Small intestine (tissue), 7 donors: ENCODE measurements at regions not wholly inside any gene's neighbourhood (a gene's known extent, or its start where the extent isn't known, plus 50 kb on each side); places are given as distances from the start of the nearest gene placed in this dataset.

Source experiments
- DNase-seq, 2 donors: peaks; one replicate each; pipeline versions ENCODE4 v3.0.0 to v3.0.0-alpha.2; 2013
- FAIRE-seq: peaks from 2 replicates; lab custom pipeline; 2012; peaks lifted over from hg19 to GRCh38; lab: Jason Lieb, UNC
- H3K27ac ChIP-seq, 3 donors: one replicate each; pipeline ENCODE4 v1.5.1; 2013; ENCODE audit warnings: low read length in 2 of 3, mild to moderate bottlenecking in 2 of 3, control low read depth in 1 of 3, inconsistent platforms in 1 of 3, low read depth in 1 of 3, moderate library complexity in 1 of 3
- H3K27me3 ChIP-seq, 3 donors: one replicate each; pipeline ENCODE4 v1.6.1; 2013; ENCODE audit warnings: low read length in 3 of 3, inconsistent platforms in 1 of 3; ENCODE audit not compliant: control insufficient read depth in 3 of 3, insufficient read depth in 3 of 3
- H3K36me3 ChIP-seq, 3 donors: one replicate each; pipeline ENCODE4 v1.6.1; 2013; ENCODE audit warnings: low read length in 3 of 3, inconsistent platforms in 1 of 3, low read depth in 1 of 3, mild to moderate bottlenecking in 1 of 3, moderate library complexity in 1 of 3; ENCODE audit not compliant: control insufficient read depth in 3 of 3, insufficient read depth in 2 of 3
- H3K4me1 ChIP-seq, 3 donors: one replicate each; pipeline ENCODE4 v1.6.1; 2013; ENCODE audit warnings: low read length in 2 of 3, inconsistent platforms in 1 of 3, low read depth in 1 of 3, mild to moderate bottlenecking in 1 of 3, moderate library complexity in 1 of 3; ENCODE audit not compliant: control insufficient read depth in 3 of 3, insufficient read depth in 2 of 3
- H3K4me3 ChIP-seq, 3 donors: one replicate each; pipeline ENCODE4 v1.5.1; 2013; ENCODE audit warnings: low read length in 3 of 3, control low read depth in 1 of 3, inconsistent platforms in 1 of 3, low read depth in 1 of 3, mild to moderate bottlenecking in 1 of 3, moderate library complexity in 1 of 3
- H3K9me3 ChIP-seq, 2 donors: one replicate each; pipeline ENCODE4 v1.6.1; 2013; ENCODE audit warnings: low read depth in 1 of 2, low read length in 1 of 2; ENCODE audit not compliant: control insufficient read depth in 2 of 2, insufficient read depth in 1 of 2
- WGBS, 3 donors: extraction: QIAGEN DNeasy Blood & Tissue Kit; methylation state at CpG; one replicate each; pipeline ENCODE4 v1.1.7; 2013; 5-methylcytosine and 5-hydroxymethylcytosine counted together
- donor health status: healthy with polysubstance abuse.
- donor health status: control.
- donor health status: control.
- donor health status: Bipolar disorder and iron deficiency.
- donor health status: healthy.

DNA sequence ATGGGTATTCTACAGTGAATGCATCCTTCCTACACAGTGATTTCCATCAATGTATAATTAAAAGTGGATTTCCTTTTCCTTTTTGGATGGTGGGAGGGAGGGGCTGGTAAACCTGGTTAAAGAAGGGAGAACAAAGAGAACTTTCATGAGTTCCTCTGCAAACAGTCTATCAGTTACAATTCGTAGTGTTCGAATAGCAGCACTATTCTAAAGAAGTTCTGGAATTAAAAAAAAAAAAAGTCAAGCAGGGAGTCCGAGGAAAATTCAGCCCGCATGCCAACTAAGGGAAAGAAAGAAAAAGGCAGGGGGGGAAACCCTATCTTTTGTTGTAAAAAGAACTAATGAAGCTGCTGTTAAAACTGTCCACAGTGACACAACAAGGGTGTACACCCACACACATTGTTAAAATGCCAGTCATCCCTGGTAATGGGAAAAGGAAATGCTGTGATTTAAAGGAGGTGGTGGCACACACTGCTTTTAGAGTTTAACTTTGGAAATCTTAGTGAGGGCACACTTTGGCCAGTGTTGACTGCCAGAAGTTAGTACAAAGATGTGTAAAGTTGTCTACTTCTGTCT lies 521.2 kb downstream of the ZIC1 start:
- Histone ChIP-seq H3K27ac (no peak overlapping the region), H3K4me1 (no peaks in the 10 kb centered on the region), H3K9me3 (no peaks in the 10 kb centered on the region), H3K4me3 (no peak overlapping the region), H3K36me3 (no peaks in the 10 kb centered on the region), H3K27me3 (no peaks in the 10 kb centered on the region)
- DNase-seq (no peak), FAIRE-seq (no peak)
- 43 to 53% (median 49%) methylated on average over 4 of the region's 4 CpGs for WGBS, 3 donors

DNA sequence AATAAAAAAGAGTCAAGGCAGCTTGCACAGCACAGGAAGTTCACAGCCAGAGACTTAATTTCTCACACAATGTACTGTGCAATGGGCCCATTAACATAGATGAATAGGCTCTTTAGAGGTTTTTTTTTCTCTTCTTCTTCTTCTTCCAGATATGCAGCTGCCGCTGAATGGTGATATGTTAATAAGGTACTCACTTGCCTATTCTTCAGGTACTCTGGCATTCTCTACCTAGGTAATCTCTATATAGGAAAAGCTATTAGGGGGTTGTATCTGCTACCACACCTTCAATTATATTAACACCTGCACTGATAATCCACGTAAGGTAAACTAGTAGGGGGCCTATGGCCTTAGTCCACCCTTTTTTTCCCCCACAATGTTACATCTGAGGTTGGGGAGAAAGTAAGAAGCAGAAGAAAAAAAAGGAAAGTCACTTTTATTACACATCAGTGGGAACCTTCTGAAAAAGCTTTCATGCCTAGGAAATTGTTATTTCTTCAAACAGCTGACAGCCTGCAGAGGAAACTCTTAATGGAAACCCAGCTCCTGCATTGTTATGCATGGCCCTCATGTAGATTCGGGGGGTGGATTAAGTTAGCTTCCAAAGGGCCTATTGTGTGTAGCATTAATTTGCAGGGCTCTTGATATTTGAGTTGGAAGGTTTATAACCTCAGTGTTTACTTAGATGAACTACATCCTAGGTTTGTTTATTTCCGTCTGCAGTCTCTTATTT lies 525.5 kb downstream of the ZIC1 start:
- no peaks in the 10 kb centered on the region for H3K36me3 ChIP-seq
- FAIRE-seq (no peak), DNase-seq (no peak)
- WGBS, 3 donors = 33 to 47% (median 41%) methylated on average over 4 of the region's 4 CpGs
- no peaks in the 10 kb centered on the region for H3K9me3 ChIP-seq
- no peak overlapping the region for H3K27ac ChIP-seq
- no peaks in the 10 kb centered on the region for H3K27me3 ChIP-seq
- no peak overlapping the region for H3K4me3 ChIP-seq
- H3K4me1 ChIP-seq = no peaks in the 10 kb centered on the region

DNA sequence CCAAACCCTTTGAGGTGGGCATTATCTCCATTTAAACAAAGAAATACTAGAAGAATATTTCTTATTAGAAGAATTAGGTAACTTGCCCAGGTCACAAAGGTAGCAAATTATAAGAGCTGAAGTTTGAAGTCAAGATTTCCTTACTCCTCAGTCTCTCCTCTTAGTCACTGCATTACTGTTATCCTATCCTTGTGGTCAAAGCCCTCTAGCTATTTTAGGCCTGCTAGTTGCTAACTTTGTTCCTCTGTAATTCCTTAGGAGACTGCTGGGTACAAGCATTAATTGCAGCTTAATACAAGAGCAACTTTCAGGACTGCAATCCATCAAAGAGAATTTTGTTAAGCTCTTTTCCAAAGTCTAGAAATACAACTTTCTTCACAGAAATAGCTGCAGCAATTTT lies 528.2 kb downstream of the ZIC1 start:
- H3K27me3 ChIP-seq = no peaks in the 10 kb centered on the region
- no peak overlapping the region for H3K4me3 ChIP-seq
- DNase-seq (no peak), FAIRE-seq (no peak)
- no peaks in the 10 kb centered on the region for H3K4me1 ChIP-seq
- no peaks in the 10 kb centered on the region for H3K36me3 ChIP-seq
- H3K9me3 ChIP-seq = no peaks in the 10 kb centered on the region
- no peak overlapping the region for H3K27ac ChIP-seq

DNA sequence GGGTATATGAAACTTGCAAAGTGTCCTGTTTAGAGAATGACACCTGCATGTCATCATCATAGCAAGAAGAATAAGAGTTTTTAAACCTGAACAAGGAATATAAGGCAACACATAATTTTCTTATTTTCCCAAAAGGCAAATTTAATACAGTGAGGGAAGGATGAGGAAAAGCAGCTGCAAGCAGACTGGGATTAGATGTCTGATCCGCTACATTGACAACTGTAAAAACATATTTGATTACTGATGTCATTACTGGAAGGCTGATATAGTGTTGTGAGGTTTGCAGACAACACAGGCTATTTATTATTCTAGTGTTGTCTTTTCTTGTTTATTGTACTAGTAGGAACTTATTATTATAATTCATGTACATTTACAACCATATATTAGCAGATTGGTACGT lies 528.7 kb downstream of the ZIC1 start:
- WGBS, 3 donors = 86 to 89% (median 87%) methylated on average over 2 of the region's 2 CpGs
- FAIRE-seq = no peak
- H3K27me3 ChIP-seq = no peaks in the 10 kb centered on the region
- no peak overlapping the region for H3K4me3 ChIP-seq
- DNase-seq = no peak
- H3K4me1 ChIP-seq = no peaks in the 10 kb centered on the region
- H3K9me3 ChIP-seq = no peaks in the 10 kb centered on the region
- H3K27ac ChIP-seq = no peak overlapping the region
- H3K36me3 ChIP-seq = no peaks in the 10 kb centered on the region

DNA sequence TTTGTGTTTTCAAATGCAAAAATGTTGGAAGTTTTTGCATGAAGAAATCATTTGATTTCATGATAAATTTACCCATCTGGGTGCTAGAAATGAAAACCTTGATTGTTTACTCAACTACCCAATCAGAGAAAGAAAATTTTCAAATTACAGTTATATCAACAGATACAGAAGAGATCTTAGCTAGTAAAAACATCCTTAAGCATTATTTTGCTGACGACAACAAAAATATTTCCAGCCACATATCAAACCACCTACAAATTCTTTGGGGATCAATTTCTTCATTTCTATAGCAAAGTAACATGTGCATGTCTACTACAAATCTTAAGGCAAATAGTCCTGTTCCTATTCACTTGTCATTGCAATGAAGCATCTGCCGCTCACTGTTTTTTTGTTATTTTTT lies 530.3 kb downstream of the ZIC1 start:
- Histone ChIP-seq H3K27me3 (no peaks in the 10 kb centered on the region), H3K36me3 (no peaks in the 10 kb centered on the region), H3K27ac (no peak overlapping the region), H3K9me3 (no peaks in the 10 kb centered on the region), H3K4me1 (no peaks in the 10 kb centered on the region), H3K4me3 (no peak overlapping the region)
- no peak for FAIRE-seq
- 78 to 92% (median 88%) methylated on average over 2 of the region's 2 CpGs for WGBS, 3 donors
- no peak for DNase-seq

DNA sequence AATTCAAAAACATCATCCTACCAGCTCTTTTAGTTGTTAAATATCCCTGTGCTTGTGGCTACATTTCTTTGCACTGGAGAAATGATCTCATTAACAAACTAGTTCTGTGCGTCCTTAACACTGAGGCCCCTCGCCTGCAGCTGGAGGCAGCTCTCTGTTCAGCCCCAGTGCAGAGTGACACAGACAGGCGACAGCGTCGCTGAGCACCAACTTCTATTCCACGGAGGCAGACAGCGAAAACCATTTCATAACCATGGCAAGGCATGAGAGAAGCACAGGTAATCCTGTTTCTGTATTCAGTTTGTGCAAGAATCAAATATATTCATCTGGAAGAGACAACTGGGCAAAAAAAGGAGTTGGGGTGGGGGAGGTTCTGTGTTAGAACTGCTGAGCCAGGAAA lies 530.7 kb downstream of the ZIC1 start:
- no peak overlapping the region for H3K27ac ChIP-seq
- no peaks in the 10 kb centered on the region for H3K9me3 ChIP-seq
- no peaks in the 10 kb centered on the region for H3K4me1 ChIP-seq
- peak overlapping the region in 1 of 3 donors; percentile 15 for H3K4me3 ChIP-seq
- FAIRE-seq (no peak), DNase-seq (no peak)
- no peaks in the 10 kb centered on the region for H3K36me3 ChIP-seq
- 39 to 61% (median 53%) methylated on average over 7 of the region's 7 CpGs for WGBS, 3 donors
- no peaks in the 10 kb centered on the region for H3K27me3 ChIP-seq

DNA sequence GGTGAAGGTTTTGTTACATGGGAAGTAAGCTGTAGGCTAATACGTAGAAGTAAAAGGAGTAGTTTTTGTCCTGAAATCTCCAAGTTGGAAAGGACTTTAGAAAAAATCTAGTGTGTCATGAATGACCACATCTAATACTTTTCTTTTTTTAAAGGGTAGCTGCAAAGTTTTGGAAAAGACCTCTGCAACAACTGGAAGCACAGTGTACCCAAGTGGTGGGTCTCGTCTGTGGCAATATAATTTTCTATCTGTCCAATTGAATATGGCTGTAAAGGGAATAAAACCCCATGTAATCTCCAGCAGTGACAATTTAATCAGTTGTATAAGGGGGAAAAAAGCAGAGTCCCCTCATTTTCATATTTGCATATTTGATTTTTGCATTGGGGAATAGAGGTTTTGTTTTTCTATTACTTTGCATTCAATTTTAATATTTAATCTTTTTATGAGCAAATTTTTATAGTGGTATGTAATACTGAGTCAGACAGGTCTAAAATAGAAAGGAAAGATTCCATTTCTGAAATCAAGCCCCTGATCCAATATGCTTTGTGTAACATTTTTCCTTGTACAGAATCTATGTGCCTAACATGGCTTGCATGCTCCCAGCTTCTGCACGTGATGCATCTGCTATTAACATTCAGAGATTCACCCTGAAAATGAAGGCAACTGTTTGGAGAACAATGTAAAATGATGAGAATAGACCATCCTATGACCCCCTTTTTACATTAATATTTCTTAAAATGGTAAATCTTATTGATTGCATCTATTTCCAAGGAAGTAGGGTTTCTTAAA lies 531.4 kb downstream of the ZIC1 start:
- Histone ChIP-seq H3K27me3 (no peaks in the 10 kb centered on the region), H3K27ac (no peak overlapping the region), H3K9me3 (no peaks in the 10 kb centered on the region), H3K36me3 (no peaks in the 10 kb centered on the region), H3K4me1 (no peaks in the 10 kb centered on the region), H3K4me3 (no peak overlapping the region)
- FAIRE-seq = no peak
- WGBS, 3 donors = 76 to 84% (median 77%) methylated on average over 3 of the region's 3 CpGs
- DNase-seq = no peak

DNA sequence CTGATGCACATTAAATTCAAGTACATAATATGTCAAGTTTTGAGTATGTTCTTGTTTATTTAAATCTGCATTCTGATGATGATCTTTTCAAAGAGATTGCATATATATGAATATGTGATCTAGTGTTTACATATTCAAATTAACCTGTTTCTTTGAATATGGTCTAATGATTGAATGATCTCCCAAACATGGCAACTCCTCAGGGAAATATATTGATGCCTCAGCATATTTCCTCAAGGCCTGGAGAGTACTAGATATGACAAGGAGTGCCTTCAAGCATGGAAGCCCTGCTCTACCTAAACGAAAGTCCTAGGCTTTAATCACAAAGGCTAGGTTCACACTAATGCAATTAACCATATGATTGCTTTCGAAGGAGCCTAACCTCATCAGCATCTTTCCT lies 532.8 kb downstream of the ZIC1 start:
- no peak overlapping the region for H3K27ac ChIP-seq
- DNase-seq (no peak), FAIRE-seq (no peak)
- no peak overlapping the region for H3K4me3 ChIP-seq
- WGBS, 3 donors = 62 to 78% (median 71%) methylated on average over 2 of the region's 2 CpGs
- no peaks in the 10 kb centered on the region for H3K27me3 ChIP-seq
- no peaks in the 10 kb centered on the region for H3K9me3 ChIP-seq
- no peaks in the 10 kb centered on the region for H3K4me1 ChIP-seq
- no peaks in the 10 kb centered on the region for H3K36me3 ChIP-seq
